Endodermal cell (in vitro differentiated cells): ENCODE measurements at regions not wholly inside any gene's neighbourhood (a gene's known extent, or its start where the extent isn't known, plus 50 kb on each side); places are given as distances from the start of the nearest gene placed in this dataset.

ENCODE experiments used
- DNase-seq: peaks from one replicate; pipeline ENCODE4 v3.0.0-alpha.2; 2017
- H3K27ac ChIP-seq: 2 replicates; pipeline ENCODE4 v1.5.1; 2013; ENCODE audit warnings: mild to moderate bottlenecking, low read depth, low read length, moderate library complexity
- H3K27me3 ChIP-seq: 2 replicates; pipeline ENCODE4 v1.6.1; 2013; ENCODE audit warnings: mild to moderate bottlenecking, low read length, moderate library complexity; ENCODE audit not compliant: insufficient read depth, control insufficient read depth, poor library complexity, severe bottlenecking
- H3K36me3 ChIP-seq: 2 replicates; pipeline ENCODE4 v1.7.0; 2013; ENCODE audit warnings: mild to moderate bottlenecking, low read length, moderate library complexity; ENCODE audit not compliant: control insufficient read depth, insufficient read depth
- H3K4me1 ChIP-seq: one replicate; pipeline ENCODE4 v1.7.0; 2013; ENCODE audit warnings: low read length; ENCODE audit not compliant: control insufficient read depth, insufficient read depth
- H3K4me3 ChIP-seq: 2 replicates; pipeline ENCODE4 v1.5.1; 2013; ENCODE audit warnings: mild to moderate bottlenecking, low read length, moderate library complexity
- H3K9ac ChIP-seq: 2 replicates; pipeline ENCODE4 v1.6.1; 2013; ENCODE audit warnings: mild to moderate bottlenecking, low read length, moderate library complexity; ENCODE audit not compliant: poor library complexity, severe bottlenecking; ENCODE audit errors: extremely low read depth
- H3K9me3 ChIP-seq: 2 replicates; pipeline ENCODE4 v1.6.1; 2013; ENCODE audit warnings: mild to moderate bottlenecking, low read length, moderate library complexity; ENCODE audit not compliant: control insufficient read depth
- H3K27ac Mint-ChIP-seq: 2 replicates; pipeline ENCODE4 v1.8.0; 2020; ENCODE audit warnings: mixed read lengths
- H3K27me3 Mint-ChIP-seq: 2 replicates; pipeline ENCODE4 v1.8.0; 2021; ENCODE audit warnings: mild to moderate bottlenecking, mixed read lengths; ENCODE audit not compliant: insufficient read depth
- H3K36me3 Mint-ChIP-seq: 2 replicates; pipeline ENCODE4 v1.8.0; 2020; ENCODE audit warnings: low read depth, mixed read lengths
- H3K4me1 Mint-ChIP-seq: 2 replicates; pipeline ENCODE4 v1.8.0; 2020; ENCODE audit warnings: mixed read lengths
- H3K4me3 Mint-ChIP-seq: 2 replicates; pipeline ENCODE4 v1.8.0; 2020; ENCODE audit warnings: mild to moderate bottlenecking, moderate library complexity, mixed read lengths
- H3K9me3 Mint-ChIP-seq: 2 replicates; pipeline ENCODE4 v1.8.0; 2020; ENCODE audit warnings: mild to moderate bottlenecking, mixed read lengths
- CTCF ChIP-seq: fragments of 200-600 bp; sonication (generic); conservative IDR thresholded peaks from 2 replicates; pipeline ENCODE4 v1.5.0; 2021; ENCODE audit warnings: antibody characterized with exemption, mild to moderate bottlenecking
- WGBS, 2 experiments: methylation state at CpG; one replicate each; pipeline versions ENCODE4 v1.1.5 to v1.1.7; 2013; ENCODE audit warnings: missing lambda C conversion rate in 2 of 2, mixed read lengths in 1 of 2; ENCODE audit not compliant: insufficient coverage in 1 of 2, insufficient read length in 1 of 2; 5-methylcytosine and 5-hydroxymethylcytosine counted together

- H3K9ac ChIP-seq = no peak overlapping the region
- no peaks in the 10 kb centered on the region for H3K36me3 ChIP-seq
- no peak for DNase-seq
- WGBS, 2 experiments = 85% methylated on average over 1 of the region's 1 CpG; no CpG with 5 or more reads in 1 of the 2 experiments
- Mint-ChIP-seq H3K27me3 (peaks cover 14% of the 10 kb centered on the region), H3K4me1 (no peaks in the 10 kb centered on the region), H3K9me3 (peaks cover 52% of the 10 kb centered on the region), H3K4me3 (no peak overlapping the region), H3K27ac (no peak overlapping the region), H3K36me3 (peaks cover 3% of the 10 kb centered on the region)
- H3K27ac ChIP-seq = no peak overlapping the region
- H3K4me1 ChIP-seq = no peaks in the 10 kb centered on the region
- H3K9me3 ChIP-seq = peaks cover 20% of the 10 kb centered on the region
- H3K4me3 ChIP-seq = no peak overlapping the region
- H3K27me3 ChIP-seq = no peaks in the 10 kb centered on the region
- TF ChIP-seq CTCF = no peak
Observed at GRCh38 chr11:71335371-71335770, 83.0 kb upstream of the SHANK2 start.

- peaks cover 57% of the 10 kb centered on the region for H3K9me3 Mint-ChIP-seq
- H3K27me3 ChIP-seq = no peaks in the 10 kb centered on the region
- H3K4me3 Mint-ChIP-seq = no peak overlapping the region
Observed at GRCh38 chr11:71334191-71334590, 81.8 kb upstream of the SHANK2 start.

GRCh38 chr11:71333473-71333872 is 81.1 kb upstream of the SHANK2 start:
- TF ChIP-seq CTCF = no peak
- H3K36me3 Mint-ChIP-seq = peaks cover 3% of the 10 kb centered on the region
- H3K27ac ChIP-seq = no peak overlapping the region
- no peaks in the 10 kb centered on the region for H3K4me1 ChIP-seq
- H3K9ac ChIP-seq = no peak overlapping the region
- 82 to 84% methylated on average over 5 to 6 of the region's 6 CpGs for WGBS, 2 experiments
- no peak overlapping the region for H3K4me3 Mint-ChIP-seq
- H3K4me3 ChIP-seq = no peak overlapping the region
- no peak for DNase-seq
- no peaks in the 10 kb centered on the region for H3K36me3 ChIP-seq
- H3K4me1 Mint-ChIP-seq = no peaks in the 10 kb centered on the region
- no peak overlapping the region for H3K27ac Mint-ChIP-seq
- H3K9me3 ChIP-seq = peaks cover 20% of the 10 kb centered on the region
- no peaks in the 10 kb centered on the region for H3K27me3 ChIP-seq
- H3K9me3 Mint-ChIP-seq = peaks cover 58% of the 10 kb centered on the region
- H3K27me3 Mint-ChIP-seq = peaks cover 19% of the 10 kb centered on the region

More at GRCh38 chr11:71334191-71334590, 81.8 kb upstream of the SHANK2 start:
- Mint-ChIP-seq H3K27me3 (peaks cover 19% of the 10 kb centered on the region), H3K4me1 (no peaks in the 10 kb centered on the region), H3K36me3 (peaks cover 3% of the 10 kb centered on the region), H3K27ac (no peak overlapping the region)
- no peaks in the 10 kb centered on the region for H3K4me1 ChIP-seq
- no peaks in the 10 kb centered on the region for H3K36me3 ChIP-seq
- DNase-seq = no peak
- H3K9ac ChIP-seq = no peak overlapping the region
- no peak overlapping the region for H3K27ac ChIP-seq
- H3K4me3 ChIP-seq = no peak overlapping the region
- TF ChIP-seq CTCF = no peak
- H3K9me3 ChIP-seq = peaks cover 20% of the 10 kb centered on the region
- 93% methylated on average over 1 of the region's 1 CpG; no CpG with 5 or more reads in 1 of the 2 experiments for WGBS, 2 experiments
